GM23248 (cell line): ENCODE measurements at regions not wholly inside any gene's neighbourhood (a gene's known extent, or its start where the extent isn't known, plus 50 kb on each side); places are given as distances from the start of the nearest gene placed in this dataset.

Experiments used
- DNase-seq: peaks from one replicate; pipeline ENCODE4 v3.0.0-alpha.2; 2015
- H2AFZ ChIP-seq: fragments of 200-600 bp; sonication (generic); 2 replicates; pipeline ENCODE4 v1.6.1; 2016; ENCODE audit warnings: antibody characterized with exemption
- H3F3A ChIP-seq: fragments of 200-600 bp; sonication (generic); 2 replicates; pipeline ENCODE4 v1.6.1; 2016; ENCODE audit warnings: mild to moderate bottlenecking, antibody characterized with exemption, mixed run types; ENCODE audit not compliant: insufficient read depth
- H3K27ac ChIP-seq: fragments of 200-600 bp; sonication (generic); 2 replicates; pipeline ENCODE4 v1.5.1; 2016; ENCODE audit warnings: mild to moderate bottlenecking
- H3K27me3 ChIP-seq: fragments of 200-600 bp; sonication (generic); replicated peaks from 2 replicates; pipeline ENCODE4 v1.6.1; 2016; ENCODE audit warnings: mild to moderate bottlenecking; ENCODE audit not compliant: insufficient read depth
- H3K36me3 ChIP-seq: fragments of 200-600 bp; sonication (generic); 2 replicates; pipeline ENCODE4 v1.6.1; 2016; ENCODE audit warnings: low read depth, mild to moderate bottlenecking
- H3K4me1 ChIP-seq: fragments of 200-600 bp; sonication (generic); 2 replicates; pipeline ENCODE4 v1.6.1; 2016; ENCODE audit warnings: mild to moderate bottlenecking; ENCODE audit not compliant: insufficient read depth
- H3K4me2 ChIP-seq: fragments of 200-600 bp; sonication (generic); one replicate; pipeline ENCODE4 v1.6.1; 2016; ENCODE audit warnings: mild to moderate bottlenecking; ENCODE audit not compliant: unreplicated experiment
- H3K4me3 ChIP-seq: fragments of 200-600 bp; sonication (generic); 2 replicates; pipeline ENCODE4 v1.5.1; 2016; ENCODE audit warnings: mild to moderate bottlenecking
- H3K79me2 ChIP-seq: fragments of 200-600 bp; sonication (generic); 2 replicates; pipeline ENCODE4 v1.6.1; 2016; ENCODE audit warnings: mild to moderate bottlenecking; ENCODE audit not compliant: insufficient read depth
- H3K9ac ChIP-seq: fragments of 200-600 bp; sonication (generic); 2 replicates; pipeline ENCODE4 v1.6.1; 2016; ENCODE audit warnings: mild to moderate bottlenecking
- H3K9me2 ChIP-seq: fragments of 200-600 bp; sonication (generic); 2 replicates; pipeline ENCODE4 v1.6.1; 2016; ENCODE audit warnings: mixed run types, mild to moderate bottlenecking, moderate library complexity; ENCODE audit not compliant: insufficient read depth
- H3K9me3 ChIP-seq: fragments of 200-600 bp; sonication (generic); one replicate; pipeline ENCODE4 v1.6.1; 2017; ENCODE audit warnings: low read depth
- H4K20me1 ChIP-seq: fragments of 200-600 bp; sonication (generic); 2 replicates; pipeline ENCODE4 v1.6.0; 2016; ENCODE audit not compliant: insufficient read depth
- EZH2 ChIP-seq: fragments of 200-600 bp; sonication (generic); IDR thresholded peaks from 2 replicates; pipeline ENCODE4 v1.6.1; 2018; ENCODE audit warnings: antibody characterized with exemption, mild to moderate bottlenecking; ENCODE audit not compliant: insufficient read depth, poor library complexity, severe bottlenecking
- EZH2phosphoT487 ChIP-seq: fragments of 200-600 bp; sonication (generic); IDR thresholded peaks from 2 replicates; pipeline ENCODE4 v1.6.1; 2018; ENCODE audit warnings: antibody characterized with exemption, moderate library complexity, mild to moderate bottlenecking, low read depth; ENCODE audit not compliant: insufficient read depth
- WGBS, 2 experiments: methylation state at CpG; one replicate each; pipeline ENCODE4 v1.1.6; 2015 to 2017; ENCODE audit warnings: low lambda C conversion rate in 2 of 2, low coverage in 1 of 2; ENCODE audit errors: missing lambda C conversion rate in 2 of 2; 5-methylcytosine and 5-hydroxymethylcytosine counted together
- in situ Hi-C: fragments of 300-500 bp; cut with MboI; formaldehyde crosslinking; loops from 2 replicates; pipeline ENCODE4 v1.15.0; 2020

GRCh38 chr7:17665029-17665428, 275.3 kb downstream of the SNX13 start:
- no peak overlapping the region for H3K4me3 ChIP-seq
- H3K36me3 ChIP-seq = no peaks in the 10 kb centered on the region
- no peaks in the 10 kb centered on the region for H3K79me2 ChIP-seq
- DNase-seq = no peak
- no peak overlapping the region for H3K27ac ChIP-seq
- in situ Hi-C loops = loop anchor here (25.0 kb wide), 1 partner anchor 678 kb away; no protein-coding TSS in a partner anchor
- no peaks in the 10 kb centered on the region for H4K20me1 ChIP-seq
- 96 to 98% methylated on average over 15 to 16 of the region's 16 CpGs for WGBS, 2 experiments
- H3K9me2 ChIP-seq = no peaks in the 10 kb centered on the region
- H3F3A ChIP-seq = peaks cover 29% of the 10 kb centered on the region
- H3K4me2 ChIP-seq = no peak overlapping the region
- H3K9ac ChIP-seq = no peak overlapping the region
- H3K27me3 ChIP-seq = no peaks in the 10 kb centered on the region
- no peak for TF ChIP-seq EZH2phosphoT487
- no peak for TF ChIP-seq EZH2
- H3K9me3 ChIP-seq = no peaks in the 10 kb centered on the region
- H3K4me1 ChIP-seq = peaks cover 36% of the 10 kb centered on the region
- H2AFZ ChIP-seq = no peak overlapping the region

DNA sequence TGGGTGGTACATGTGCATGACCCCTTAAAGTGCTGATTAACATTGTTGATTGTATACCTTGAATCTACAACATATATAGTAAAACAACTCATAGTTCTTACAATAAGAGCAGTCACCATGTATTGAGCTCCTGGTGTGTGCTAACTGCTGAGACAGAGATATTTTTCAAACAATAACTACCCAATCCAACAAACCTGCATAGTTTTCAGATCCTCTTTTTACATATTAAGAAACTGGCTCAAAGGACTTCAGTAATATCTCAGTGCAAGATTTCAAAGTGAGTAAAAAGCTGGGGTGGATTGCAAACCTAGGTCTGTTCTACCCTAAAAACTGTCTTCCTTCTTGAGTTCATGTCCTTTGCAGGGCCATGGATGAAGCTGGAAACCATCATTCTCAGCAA, 272.2 kb downstream of the SNX13 start:
- no peaks in the 10 kb centered on the region for H4K20me1 ChIP-seq
- H3K4me2 ChIP-seq = no peak overlapping the region
- no peaks in the 10 kb centered on the region for H3K9me2 ChIP-seq
- H3K79me2 ChIP-seq = no peaks in the 10 kb centered on the region
- H3K9me3 ChIP-seq = no peaks in the 10 kb centered on the region
- in situ Hi-C loops = loop anchor here (25.0 kb wide), 1 partner anchor 681 kb away; no protein-coding TSS in a partner anchor
- H3F3A ChIP-seq = peaks cover 5% of the 10 kb centered on the region; the same call in 1 of the 2 replicates
- H3K4me3 ChIP-seq = no peak overlapping the region
- H2AFZ ChIP-seq = no peak overlapping the region
- peaks cover 8% of the 10 kb centered on the region for H3K4me1 ChIP-seq
- no peak for DNase-seq
- no peak for TF ChIP-seq EZH2phosphoT487
- TF ChIP-seq EZH2 = no peak
- H3K27ac ChIP-seq = no peak overlapping the region
- H3K9ac ChIP-seq = no peak overlapping the region
- no peaks in the 10 kb centered on the region for H3K36me3 ChIP-seq
- no peaks in the 10 kb centered on the region for H3K27me3 ChIP-seq

GRCh38 chr7:17669204-17669603, 271.1 kb downstream of the SNX13 start:
- no peak for TF ChIP-seq EZH2phosphoT487
- TF ChIP-seq EZH2 = no peak
- Histone ChIP-seq H3K4me1 (no peaks in the 10 kb centered on the region), H2AFZ (no peak overlapping the region), H3K79me2 (no peaks in the 10 kb centered on the region), H3K36me3 (no peaks in the 10 kb centered on the region), H3F3A (no peaks in the 10 kb centered on the region), H3K27me3 (no peaks in the 10 kb centered on the region), H3K9me3 (no peaks in the 10 kb centered on the region), H3K4me2 (no peak overlapping the region), H4K20me1 (no peaks in the 10 kb centered on the region), H3K27ac (no peak overlapping the region), H3K9ac (no peak overlapping the region), H3K9me2 (no peaks in the 10 kb centered on the region), H3K4me3 (no peak overlapping the region)
- in situ Hi-C loops = loop anchor here (25.0 kb wide), 1 partner anchor 682 kb away; no protein-coding TSS in a partner anchor
- DNase-seq = no peak
- WGBS, 2 experiments = 92 to 95% methylated on average over 4 of the region's 4 CpGs

DNA sequence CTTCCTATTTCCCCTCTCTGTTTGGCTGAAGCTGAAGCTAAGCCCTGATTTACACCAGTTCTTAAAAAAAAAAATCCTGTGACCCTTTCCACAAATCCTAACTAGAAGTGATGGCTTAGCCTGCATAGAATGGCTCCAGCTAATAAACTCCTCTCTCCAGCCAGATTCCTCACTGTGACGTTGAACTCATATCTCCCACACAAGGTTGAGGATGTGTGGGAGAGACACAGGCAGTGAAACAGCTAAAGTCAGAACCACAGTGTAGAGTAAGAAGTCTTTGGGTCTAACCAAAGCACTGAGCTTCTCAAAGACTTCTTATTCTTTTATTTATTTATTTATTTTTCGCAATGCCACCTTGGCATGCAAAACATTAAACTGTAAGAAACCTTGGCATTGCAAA, 268.3 kb downstream of the SNX13 start:
- Histone ChIP-seq H3K79me2 (no peaks in the 10 kb centered on the region), H2AFZ (no peak overlapping the region), H3K36me3 (no peaks in the 10 kb centered on the region), H3F3A (peaks cover 12% of the 10 kb centered on the region; the same call in 1 of the 2 replicates), H3K9ac (no peak overlapping the region), H3K4me1 (peaks cover 7% of the 10 kb centered on the region), H3K9me2 (no peaks in the 10 kb centered on the region), H3K27me3 (no peaks in the 10 kb centered on the region), H3K4me3 (no peak overlapping the region), H3K27ac (no peak overlapping the region), H4K20me1 (no peaks in the 10 kb centered on the region), H3K4me2 (no peak overlapping the region), H3K9me3 (no peaks in the 10 kb centered on the region)
- no peak for DNase-seq
- in situ Hi-C loops = loop anchor here (25.0 kb wide), 1 partner anchor 685 kb away; no protein-coding TSS in a partner anchor
- no peak for TF ChIP-seq EZH2
- 91 to 97% methylated on average over 2 of the region's 2 CpGs for WGBS, 2 experiments

GRCh38 chr7:17672783-17673182, 267.5 kb downstream of the SNX13 start:
- Histone ChIP-seq H3K79me2 (no peaks in the 10 kb centered on the region), H3K9me2 (no peaks in the 10 kb centered on the region), H3K27ac (no peak overlapping the region), H2AFZ (peak overlapping the region; percentile 65), H4K20me1 (no peaks in the 10 kb centered on the region), H3K4me1 (peaks cover 15% of the 10 kb centered on the region), H3F3A (peaks cover 19% of the 10 kb centered on the region), H3K36me3 (no peaks in the 10 kb centered on the region), H3K4me2 (no peak overlapping the region), H3K4me3 (no peak overlapping the region), H3K9me3 (no peaks in the 10 kb centered on the region), H3K9ac (no peak overlapping the region), H3K27me3 (no peaks in the 10 kb centered on the region)
- TF ChIP-seq EZH2phosphoT487 (no peak), EZH2 (no peak)
- 25 to 26% methylated on average over 4 of the region's 4 CpGs for WGBS, 2 experiments
- in situ Hi-C loops = loop anchor here (25.0 kb wide), 1 partner anchor 685 kb away; no protein-coding TSS in a partner anchor
- peak; percentile 45 for DNase-seq
